Panc1 (cell line): ENCODE measurements at regions not wholly inside any gene's neighbourhood (a gene's known extent, or its start where the extent isn't known, plus 50 kb on each side); places are given as distances from the start of the nearest gene placed in this dataset.

Experiments used
- ATAC-seq: fragments of 200-7000 bp; cut with Tn5 transposase; 2 replicates; pipeline ENCODE4 v1.9.1; 2020; ENCODE audit warnings: mild to moderate bottlenecking, moderate library complexity
- BruUV-seq: library from RNA; stranded (reverse); fragments of 400-500 nt; replicated peaks from 2 replicates; lab custom pipeline; 2021; lab: Mats Ljungman, UMichigan
- CTCF ChIA-PET: fragments of 300-600 bp; sonication (Branson Sonifier 250); formaldehyde crosslinking; loops from one replicate; lab custom pipeline; 2022; ENCODE audit warnings: antibody characterized with exemption; lab: Charles Lee
- POLR2A ChIA-PET: fragments of 300-600 bp; sonication (Branson Sonifier 250); formaldehyde crosslinking; loops from one replicate; lab custom pipeline; 2022; ENCODE audit warnings: antibody characterized with exemption; lab: Charles Lee
- DNase-seq: peaks from one replicate; pipeline ENCODE4 v3.0.0-alpha.2; 2010; ENCODE audit warnings: low read depth, low spot score
- H3K27ac ChIP-seq: 2 replicates; pipeline ENCODE4 v1.5.1; 2011; ENCODE audit warnings: mild to moderate bottlenecking, low read length, inconsistent platforms
- H3K27me3 ChIP-seq: fragments of 200-500 bp; sonication (Bioruptor generic); 2 replicates; pipeline ENCODE4 v1.6.0; 2014; ENCODE audit warnings: low read length, inconsistent platforms; ENCODE audit not compliant: control insufficient read depth, insufficient read depth
- H3K36me3 ChIP-seq: fragments of 200-500 bp; sonication (Bioruptor generic); 2 replicates; pipeline ENCODE4 v1.5.1; 2014; ENCODE audit warnings: inconsistent platforms, mild to moderate bottlenecking, low read length, moderate library complexity; ENCODE audit not compliant: control insufficient read depth, insufficient read depth
- H3K4me1 ChIP-seq: 2 replicates; pipeline ENCODE4 v1.5.1; 2011; ENCODE audit warnings: inconsistent platforms, mild to moderate bottlenecking, low read length, moderate library complexity; ENCODE audit not compliant: control insufficient read depth, insufficient read depth
- H3K4me3 ChIP-seq, 2 experiments: 2 replicates each; pipeline ENCODE4 v1.5.1; 2011 to 2012; ENCODE audit warnings: low read depth in 2 of 2, low read length in 2 of 2, mild to moderate bottlenecking in 2 of 2, inconsistent platforms in 1 of 2, moderate library complexity in 1 of 2
- H3K9me3 ChIP-seq: fragments of 200-500 bp; sonication (Bioruptor generic); 2 replicates; pipeline ENCODE4 v1.5.1; 2014; ENCODE audit warnings: low read depth, mild to moderate bottlenecking, inconsistent platforms, low read length, moderate library complexity; ENCODE audit not compliant: control insufficient read depth, insufficient read depth
- CTCF ChIP-seq: fragments of 450-650 bp; IDR thresholded peaks from 2 replicates; pipeline ENCODE4 v1.5.1; 2017; ENCODE audit warnings: mild to moderate bottlenecking
- POLR2AphosphoS5 ChIP-seq: IDR thresholded peaks from 2 replicates; pipeline ENCODE4 v1.6.1; 2012; ENCODE audit warnings: mild to moderate bottlenecking, low read depth, low read length, moderate library complexity
- REST ChIP-seq, 2 experiments: IDR thresholded peaks; 2 replicates each; pipeline ENCODE4 v1.6.1; 2011 to 2012; ENCODE audit warnings: low read depth in 2 of 2, control low read depth in 1 of 2, low read length in 1 of 2, mild to moderate bottlenecking in 1 of 2, moderate library complexity in 1 of 2; ENCODE audit not compliant: insufficient read depth in 1 of 2
- SIN3A ChIP-seq: IDR thresholded peaks from 2 replicates; pipeline ENCODE4 v1.6.1; 2012; ENCODE audit warnings: low read depth, mild to moderate bottlenecking, low read length, moderate library complexity, borderline replicate concordance; ENCODE audit not compliant: insufficient read depth
- TCF7L2 ChIP-seq: IDR thresholded peaks from 2 replicates; pipeline ENCODE4 v1.6.1; 2011; ENCODE audit warnings: mild to moderate bottlenecking, low read depth, low read length, inconsistent platforms
- in situ Hi-C: cut with HindIII; loops from 2 replicates; pipeline ENCODE4 v1.10.0; 2016; ENCODE audit warnings: low sequenced_read_pairs, low pct_unique_long_range_greater_than_20kb
- intact Hi-C: fragments of 100-400 bp; cut with micrococcal nuclease; formaldehyde crosslinking; loops from one replicate; pipeline ENCODE4 v1.10.0; 2022; ENCODE audit not compliant: unreplicated experiment

GRCh38 chr6:169395080-169395805 is 141.6 kb upstream of the THBS2 start:
- Histone ChIP-seq H3K36me3 (no peaks in the 10 kb centered on the region), H3K4me1 (no peaks in the 10 kb centered on the region), H3K4me3 (no peak overlapping the region), H3K9me3 (peaks cover 8% of the 10 kb centered on the region; the same call in 1 of the 2 replicates), H3K27me3 (no peaks in the 10 kb centered on the region), H3K27ac (no peak overlapping the region)
- POLR2A ChIA-PET, result no interaction called here
- TF ChIP-seq POLR2AphosphoS5, result no peak
- TF ChIP-seq TCF7L2, result no peak
- no peak for TF ChIP-seq SIN3A
- TF ChIP-seq REST (IDR thresholded peaks at IDR 0.05; ENCODE audit: insufficient read depth in 1 of 2, low read depth in 2 of 2, low read length in 1 of 2), result no peak
- TF ChIP-seq CTCF, result no peak
- intact Hi-C loops, result no loop called here
- BruUV-seq, result no TSS peak
- no peak for ATAC-seq
- DNase-seq, result no peak
- CTCF ChIA-PET, result no interaction called here
- in situ Hi-C loops, result no loop called here

GRCh38 chr6:169393753-169394152 is 140.1 kb upstream of the THBS2 start:
- in situ Hi-C loops, result no loop called here

More at GRCh38 chr6:169393753-169394152, 140.1 kb upstream of the THBS2 start:
- Histone ChIP-seq H3K4me3 (no peak overlapping the region), H3K27ac (no peak overlapping the region), H3K36me3 (no peaks in the 10 kb centered on the region), H3K9me3 (peaks cover 8% of the 10 kb centered on the region; the same call in 1 of the 2 replicates), H3K4me1 (no peaks in the 10 kb centered on the region), H3K27me3 (no peaks in the 10 kb centered on the region)
- intact Hi-C loops, result no loop called here
- ChIA-PET POLR2A (no interaction called here), CTCF (no interaction called here)
- ATAC-seq, result no peak
- no peak for DNase-seq
- TF ChIP-seq TCF7L2, result no peak
- TF ChIP-seq REST (IDR thresholded peaks at IDR 0.05; ENCODE audit: insufficient read depth in 1 of 2, low read depth in 2 of 2, low read length in 1 of 2), result no peak
- no peak for TF ChIP-seq POLR2AphosphoS5
- no peak for TF ChIP-seq CTCF
- no peak for TF ChIP-seq SIN3A
- no TSS peak for BruUV-seq
